GM13977 (cell line): ENCODE measurements at regions not wholly inside any gene's neighbourhood (a gene's known extent, or its start where the extent isn't known, plus 50 kb on each side); places are given as distances from the start of the nearest gene placed in this dataset.
"Not testable (repeated sequence)": the region's sequence is repeated elsewhere in the genome, so short reads cannot be mapped to it uniquely, and the experiment has no call there.

Experiments used
- DNase-seq: peaks from one replicate; pipeline ENCODE4 v3.0.0; 2012; ENCODE audit warnings: low spot score
- in situ Hi-C: fragments of 300-500 bp; cut with MboI; formaldehyde crosslinking; loops from one replicate; pipeline ENCODE4 v1.12.0; 2022; ENCODE audit warnings: low sequenced_read_pairs, low pct_unique_long_range_greater_than_20kb, mixed read lengths, inconsistent platforms; ENCODE audit not compliant: unreplicated experiment
- TF ChIP-seq, protein P1 (sequence below): IDR thresholded peaks from 2 replicates; pipeline ENCODE4 v1.5.1; 2012; ENCODE audit warnings: mild to moderate bottlenecking, control low read depth; ENCODE audit not compliant: insufficient read depth; ENCODE audit errors: extremely low read depth, missing control alignments

DNA sequence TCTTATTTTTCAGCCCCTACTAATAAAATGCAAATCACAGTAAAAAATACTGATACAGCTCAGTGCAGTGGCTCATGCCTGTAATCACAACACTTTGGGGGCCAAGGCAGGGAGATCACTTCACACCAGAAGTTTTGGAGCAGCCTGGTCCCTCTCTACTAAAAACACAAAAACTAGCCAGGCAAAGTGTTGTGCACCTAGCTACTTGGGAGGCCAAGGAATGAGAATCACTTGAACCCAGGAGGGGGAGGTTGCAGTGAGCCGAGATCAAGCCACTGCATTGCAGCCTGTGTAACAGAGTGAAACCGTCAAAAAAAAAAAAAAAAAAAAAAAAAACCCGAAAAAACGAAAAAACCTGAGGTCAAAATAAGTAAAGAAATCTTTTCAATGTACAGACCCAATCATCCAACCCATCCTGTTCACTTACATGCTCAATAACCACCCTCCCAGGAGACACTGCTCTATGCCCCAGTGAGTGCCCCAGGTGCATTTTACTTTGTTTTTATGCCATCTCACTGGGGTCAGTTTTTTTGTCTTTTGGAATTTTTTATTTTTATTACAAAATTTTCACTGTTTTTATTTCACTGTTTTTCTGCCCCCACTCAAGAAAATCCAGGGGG is 107.0 kb downstream of the ZNF486 start:
- DNase-seq = no peak
- in situ Hi-C loops = no loop called here
- TF ChIP-seq, protein P1, sequence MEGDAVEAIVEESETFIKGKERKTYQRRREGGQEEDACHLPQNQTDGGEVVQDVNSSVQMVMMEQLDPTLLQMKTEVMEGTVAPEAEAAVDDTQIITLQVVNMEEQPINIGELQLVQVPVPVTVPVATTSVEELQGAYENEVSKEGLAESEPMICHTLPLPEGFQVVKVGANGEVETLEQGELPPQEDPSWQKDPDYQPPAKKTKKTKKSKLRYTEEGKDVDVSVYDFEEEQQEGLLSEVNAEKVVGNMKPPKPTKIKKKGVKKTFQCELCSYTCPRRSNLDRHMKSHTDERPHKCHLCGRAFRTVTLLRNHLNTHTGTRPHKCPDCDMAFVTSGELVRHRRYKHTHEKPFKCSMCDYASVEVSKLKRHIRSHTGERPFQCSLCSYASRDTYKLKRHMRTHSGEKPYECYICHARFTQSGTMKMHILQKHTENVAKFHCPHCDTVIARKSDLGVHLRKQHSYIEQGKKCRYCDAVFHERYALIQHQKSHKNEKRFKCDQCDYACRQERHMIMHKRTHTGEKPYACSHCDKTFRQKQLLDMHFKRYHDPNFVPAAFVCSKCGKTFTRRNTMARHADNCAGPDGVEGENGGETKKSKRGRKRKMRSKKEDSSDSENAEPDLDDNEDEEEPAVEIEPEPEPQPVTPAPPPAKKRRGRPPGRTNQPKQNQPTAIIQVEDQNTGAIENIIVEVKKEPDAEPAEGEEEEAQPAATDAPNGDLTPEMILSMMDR = no peak

DNA sequence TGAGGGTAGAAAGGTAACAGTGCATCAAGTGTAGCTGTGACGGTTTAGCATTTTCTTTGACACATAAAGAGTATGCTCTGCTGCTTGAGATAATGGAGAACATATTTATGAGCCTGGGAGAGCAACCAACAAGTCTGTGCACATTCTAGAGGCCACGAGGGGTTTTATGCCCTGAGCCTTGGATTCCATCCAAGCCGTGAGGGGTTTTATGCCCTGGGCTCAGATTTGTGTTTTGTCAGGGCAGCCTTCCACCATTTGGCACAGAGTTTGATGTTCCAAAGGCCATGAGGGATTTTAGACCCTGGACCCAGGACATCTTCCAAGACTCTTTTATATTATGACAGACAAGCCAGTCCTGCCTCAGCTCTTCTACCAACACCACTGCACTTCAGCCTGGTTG is 106.4 kb downstream of the ZNF486 start:
- TF ChIP-seq, protein P1 = no peak
- DNase-seq = no peak
- in situ Hi-C loops = no loop called here

DNA sequence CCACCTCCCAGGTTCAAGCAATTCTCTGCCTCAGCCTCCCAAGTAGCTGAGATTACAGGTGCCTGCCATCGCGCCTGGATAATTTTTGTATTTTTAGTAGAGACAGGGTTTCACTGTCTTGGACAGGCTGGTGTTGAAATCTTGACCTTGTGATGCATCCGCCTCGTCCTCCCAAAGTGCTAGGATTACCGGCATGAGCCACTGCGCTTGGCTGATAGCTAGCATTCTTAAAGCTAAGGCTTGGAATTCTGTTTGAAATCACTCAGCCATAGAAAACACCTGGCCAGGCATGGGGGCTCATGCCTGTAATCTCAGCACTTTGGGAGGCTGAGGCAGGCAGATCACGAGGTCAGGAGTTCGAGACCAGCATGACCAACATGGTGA is 105.6 kb downstream of the ZNF486 start:
- DNase-seq, in situ Hi-C loops: not testable (repeated sequence)

DNA sequence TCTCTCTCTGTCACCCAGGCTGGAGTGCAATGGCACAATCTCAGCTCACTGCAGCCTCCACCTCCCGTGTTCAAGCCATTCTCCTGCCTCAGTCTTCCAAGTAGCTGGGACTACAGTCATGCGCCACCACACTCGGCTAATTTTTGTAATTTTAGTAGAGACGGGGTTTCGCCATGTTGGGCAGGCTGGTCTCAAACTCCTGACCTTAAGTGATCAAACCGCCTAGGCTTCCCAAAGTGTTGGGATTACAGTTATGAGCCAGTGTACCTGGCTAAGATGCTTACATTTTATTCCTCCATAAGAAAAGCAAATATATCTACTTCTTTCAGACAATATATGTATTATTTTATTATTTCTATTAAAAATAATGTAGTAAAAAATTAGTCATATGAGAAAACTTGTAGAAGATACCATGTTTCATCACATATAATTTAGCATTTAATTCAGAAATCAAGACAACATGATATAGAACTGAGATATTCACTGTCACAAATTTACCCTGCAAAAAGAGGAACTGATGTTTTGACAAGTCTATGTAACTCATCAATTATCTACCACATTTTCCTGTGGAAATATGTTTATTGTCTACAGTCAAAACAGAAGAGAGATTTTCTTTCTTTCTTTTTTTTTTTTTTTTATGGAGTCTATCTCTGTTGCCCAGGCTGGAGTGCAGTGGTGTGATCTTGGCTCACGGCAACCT is 105.1 kb downstream of the ZNF486 start:
- DNase-seq, in situ Hi-C loops: not testable (repeated sequence)

- DNase-seq = no peak
- in situ Hi-C loops = no loop called here
- TF ChIP-seq, protein P1 = no peak
These were observed 104.4 kb downstream of the ZNF486 start for GRCh38 chr19:20271215-20271926.

DNA sequence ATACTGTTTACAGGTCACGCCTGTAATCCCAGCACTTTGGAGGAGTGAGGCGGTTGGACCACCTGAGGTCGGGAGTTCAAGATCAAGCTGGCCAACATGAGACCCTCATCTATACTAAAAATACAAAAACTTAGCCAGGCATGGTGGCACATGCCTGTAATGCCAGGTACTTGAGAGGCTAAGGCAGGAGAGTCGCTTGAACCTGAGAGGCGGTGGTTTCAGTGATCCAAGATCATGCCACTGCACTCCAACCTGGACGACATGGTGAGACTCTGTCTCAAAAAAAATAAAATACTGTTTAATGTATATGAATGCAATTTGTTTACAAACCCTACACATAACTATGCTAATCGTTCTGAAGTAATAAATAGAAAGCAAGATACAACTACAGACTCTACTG is 102.4 kb downstream of the ZNF486 start:
- no peak for DNase-seq
- in situ Hi-C loops = no loop called here
- TF ChIP-seq, protein P1 = no peak

DNA sequence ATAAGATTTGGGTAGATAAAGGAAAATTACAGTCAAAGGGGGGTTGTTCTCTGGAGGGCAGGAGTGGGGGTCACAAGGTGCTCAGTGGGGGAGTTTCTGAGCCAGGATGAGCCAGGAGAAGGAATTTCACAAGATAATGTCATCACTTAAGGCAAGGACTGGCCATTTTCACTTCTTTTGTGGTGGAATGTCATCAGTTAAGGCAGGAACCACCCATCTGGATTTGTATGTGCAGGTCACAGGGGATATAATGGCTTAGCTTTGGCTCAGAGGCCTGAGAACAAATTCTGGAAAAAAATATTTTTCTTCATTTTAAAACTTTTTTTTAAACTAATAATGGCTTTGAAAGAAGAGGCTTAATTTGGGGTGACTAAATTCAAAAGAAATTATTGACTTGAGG is 94.5 kb downstream of the ZNF486 start:
- DNase-seq, in situ Hi-C loops: not testable (repeated sequence)

DNA sequence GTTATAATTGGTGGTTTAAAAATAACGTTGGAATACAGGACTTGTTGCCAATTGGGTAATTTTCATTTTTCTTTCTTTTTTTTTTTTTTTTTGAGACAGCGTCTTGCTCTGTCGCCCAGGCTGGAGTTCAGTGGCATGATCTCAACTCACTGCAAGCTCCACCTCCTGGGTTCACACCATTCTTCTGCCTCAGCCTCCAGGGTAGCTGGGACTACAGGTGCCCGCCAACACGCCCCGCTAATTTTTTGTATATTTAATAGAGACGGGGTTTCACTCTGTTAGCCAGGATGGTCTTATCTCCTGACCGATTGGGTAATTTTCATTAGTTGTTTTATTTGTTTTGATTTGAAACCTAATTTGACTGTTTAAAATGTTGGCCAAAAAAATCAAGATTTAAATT is 93.7 kb downstream of the ZNF486 start:
- DNase-seq, in situ Hi-C loops: not testable (repeated sequence)

DNA sequence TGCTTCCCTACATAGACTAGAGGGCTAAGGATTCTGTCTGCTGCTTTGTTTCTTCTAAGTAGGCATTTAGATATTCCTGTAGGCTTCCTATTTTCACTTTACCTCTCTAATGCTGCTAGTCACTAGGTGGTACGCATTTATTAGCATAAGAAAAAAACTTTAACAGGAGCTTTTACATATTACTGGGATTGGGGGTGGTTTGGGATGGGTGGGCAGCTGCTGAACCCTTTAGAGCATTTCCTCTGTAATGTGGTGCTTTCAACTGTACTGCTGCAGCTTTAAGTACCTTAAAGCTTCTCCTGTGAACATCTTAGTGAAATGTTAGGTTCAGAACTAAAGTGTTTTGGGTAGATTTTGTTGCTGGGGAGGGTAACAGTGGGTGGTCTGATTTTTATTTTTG is 92.6 kb downstream of the ZNF486 start:
- in situ Hi-C loops = no loop called here

More for the DNA sequence above, 92.6 kb downstream of the ZNF486 start:
- DNase-seq = no peak
- TF ChIP-seq, protein P1 = no peak
